ENCODE measurements at regions not wholly inside any gene's neighbourhood (a gene's known extent, or its start where the extent isn't known, plus 50 kb on each side); places are given as distances from the start of the nearest gene placed in this dataset.

DNA sequence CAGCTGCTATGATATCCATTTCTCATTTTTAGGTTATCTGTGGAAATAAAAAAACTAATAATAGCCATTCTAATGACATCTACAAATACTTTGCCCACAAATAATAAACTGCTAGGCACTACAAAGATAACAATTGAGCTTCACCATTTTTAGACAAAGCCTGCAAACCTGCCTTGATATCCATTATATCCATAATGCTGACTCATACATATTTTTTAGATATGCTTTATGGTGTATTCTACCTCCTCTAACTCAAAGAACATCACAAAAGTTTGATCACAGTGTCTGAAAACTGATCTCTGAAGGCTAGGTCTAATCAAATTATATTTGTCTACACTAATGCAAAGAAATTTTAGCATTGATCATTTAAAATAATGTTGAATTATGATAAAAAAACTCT, 138.4 kb downstream of the HNMT start:
- no peaks in the 10 kb centered on the region for H3K9me3 ChIP-seq (ENCODE audit: control insufficient read depth in 2 of 3, insufficient read depth in 1 of 3, low read length in 3 of 3)
- H3K9ac ChIP-seq (ENCODE audit: low read length in 3 of 3) = no peak overlapping the region
- H3K27me3 ChIP-seq (ENCODE audit: control insufficient read depth, insufficient read depth, low read length) = no peaks in the 10 kb centered on the region
- no peaks in the 10 kb centered on the region for H3K36me3 ChIP-seq (ENCODE audit: control insufficient read depth in 2 of 3, insufficient read depth in 3 of 3, low read length in 3 of 3)
- no peak for DNase-seq
- FAIRE-seq = no peak
- no peak overlapping the region for H3K27ac ChIP-seq (ENCODE audit: low read depth in 2 of 2, low read length in 2 of 2)
- intact Hi-C loops (cut with DNase I) = no loop called here
- TF ChIP-seq CTCF (IDR thresholded peaks at IDR 0.05; ENCODE audit: borderline replicate concordance, extremely low read depth, insufficient read depth) = no peak
- no peaks in the 10 kb centered on the region for H3K4me1 ChIP-seq (ENCODE audit: control insufficient read depth in 2 of 3, insufficient read depth in 2 of 3, low read depth in 1 of 3, low read length in 3 of 3)
- H3K4me3 ChIP-seq (ENCODE audit: low read length in 3 of 3) = no peak overlapping the region

DNA sequence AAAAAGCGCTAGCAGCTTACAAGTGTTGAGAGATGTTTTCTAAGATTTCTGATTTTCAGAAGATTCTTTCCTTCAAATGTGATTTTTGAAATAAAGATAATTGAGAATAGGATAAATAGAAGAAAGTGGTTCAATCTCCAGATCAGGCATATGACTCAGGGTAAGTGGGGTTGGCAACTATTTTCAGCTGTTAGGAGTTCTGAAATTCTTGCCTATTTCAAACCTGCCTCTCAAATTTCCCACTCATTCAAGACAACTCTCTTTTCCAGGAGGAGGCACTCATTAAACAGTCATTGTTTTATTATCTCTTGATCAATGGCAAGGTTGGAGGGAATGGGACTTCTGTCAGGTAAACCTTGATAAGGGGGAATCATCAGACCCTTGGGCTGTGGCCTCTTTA, 138.9 kb downstream of the HNMT start:
- no peak for FAIRE-seq
- Histone ChIP-seq H3K27me3 (ENCODE audit: control insufficient read depth, insufficient read depth, low read length) (no peaks in the 10 kb centered on the region), H3K4me3 (ENCODE audit: low read length in 3 of 3) (no peak overlapping the region), H3K4me1 (ENCODE audit: control insufficient read depth in 2 of 3, insufficient read depth in 2 of 3, low read depth in 1 of 3, low read length in 3 of 3) (no peaks in the 10 kb centered on the region), H3K27ac (ENCODE audit: low read depth in 2 of 2, low read length in 2 of 2) (no peak overlapping the region), H3K36me3 (ENCODE audit: control insufficient read depth in 2 of 3, insufficient read depth in 3 of 3, low read length in 3 of 3) (no peaks in the 10 kb centered on the region), H3K9ac (ENCODE audit: low read length in 3 of 3) (no peak overlapping the region), H3K9me3 (ENCODE audit: control insufficient read depth in 2 of 3, insufficient read depth in 1 of 3, low read length in 3 of 3) (no peaks in the 10 kb centered on the region)
- no peak for TF ChIP-seq CTCF (IDR thresholded peaks at IDR 0.05; ENCODE audit: borderline replicate concordance, extremely low read depth, insufficient read depth)
- intact Hi-C loops (cut with DNase I) = no loop called here
- no peak for DNase-seq

DNA sequence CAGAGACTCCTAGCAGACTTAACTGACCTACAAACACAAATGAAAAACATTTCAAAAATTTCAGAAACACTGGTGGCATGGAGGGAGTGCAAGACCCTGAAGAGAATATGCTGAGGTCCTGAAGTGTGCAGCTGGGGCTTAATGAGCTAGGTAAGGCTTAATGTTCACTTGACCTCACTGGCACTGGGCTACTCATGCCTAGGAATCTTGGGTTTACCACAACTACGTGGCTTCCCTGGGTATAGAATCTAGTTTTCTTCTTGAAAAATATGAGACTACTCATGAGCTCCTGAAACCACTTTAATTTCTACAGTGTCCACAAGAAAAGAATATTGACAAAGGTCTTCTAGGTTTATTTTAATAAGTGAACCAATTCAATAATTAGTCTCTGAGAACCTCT, 139.8 kb downstream of the HNMT start:
- no peak for TF ChIP-seq CTCF (IDR thresholded peaks at IDR 0.05; ENCODE audit: borderline replicate concordance, extremely low read depth, insufficient read depth)
- intact Hi-C loops (cut with DNase I) = no loop called here

GRCh38 chr2:138105358-138105757, 141.1 kb downstream of the HNMT start:
- no peak overlapping the region for H3K9ac ChIP-seq (ENCODE audit: low read length in 3 of 3)
- no peaks in the 10 kb centered on the region for H3K27me3 ChIP-seq (ENCODE audit: control insufficient read depth, insufficient read depth, low read length)
- H3K36me3 ChIP-seq (ENCODE audit: control insufficient read depth in 2 of 3, insufficient read depth in 3 of 3, low read length in 3 of 3) = no peaks in the 10 kb centered on the region
- no peak overlapping the region for H3K27ac ChIP-seq (ENCODE audit: low read depth in 2 of 2, low read length in 2 of 2)
- H3K9me3 ChIP-seq (ENCODE audit: control insufficient read depth in 2 of 3, insufficient read depth in 1 of 3, low read length in 3 of 3) = no peaks in the 10 kb centered on the region
- no peak overlapping the region for H3K4me3 ChIP-seq (ENCODE audit: low read length in 3 of 3)
- H3K4me1 ChIP-seq (ENCODE audit: control insufficient read depth in 2 of 3, insufficient read depth in 2 of 3, low read depth in 1 of 3, low read length in 3 of 3) = no peaks in the 10 kb centered on the region
- intact Hi-C loops (cut with DNase I) = no loop called here
- DNase-seq (no peak), FAIRE-seq (no peak)
- TF ChIP-seq CTCF (IDR thresholded peaks at IDR 0.05; ENCODE audit: borderline replicate concordance, extremely low read depth, insufficient read depth) = no peak

More for the DNA sequence above, 139.8 kb downstream of the HNMT start:
- H3K9ac ChIP-seq (ENCODE audit: low read length in 3 of 3) = no peak overlapping the region
- no peak overlapping the region for H3K27ac ChIP-seq (ENCODE audit: low read depth in 2 of 2, low read length in 2 of 2)
- DNase-seq (no peak), FAIRE-seq (no peak)
- no peaks in the 10 kb centered on the region for H3K36me3 ChIP-seq (ENCODE audit: control insufficient read depth in 2 of 3, insufficient read depth in 3 of 3, low read length in 3 of 3)
- no peaks in the 10 kb centered on the region for H3K27me3 ChIP-seq (ENCODE audit: control insufficient read depth, insufficient read depth, low read length)
- H3K4me3 ChIP-seq (ENCODE audit: low read length in 3 of 3) = no peak overlapping the region
- no peaks in the 10 kb centered on the region for H3K9me3 ChIP-seq (ENCODE audit: control insufficient read depth in 2 of 3, insufficient read depth in 1 of 3, low read length in 3 of 3)
- no peaks in the 10 kb centered on the region for H3K4me1 ChIP-seq (ENCODE audit: control insufficient read depth in 2 of 3, insufficient read depth in 2 of 3, low read depth in 1 of 3, low read length in 3 of 3)
